BLaER1 (cell line): ENCODE measurements at regions not wholly inside any gene's neighbourhood (a gene's known extent, or its start where the extent isn't known, plus 50 kb on each side); places are given as distances from the start of the nearest gene placed in this dataset.

ENCODE experiments used
- H3K27ac ChIP-seq: shearing (Covaris generic); formaldehyde crosslinking; 2 replicates; pipeline ENCODE4 v1.8.1; 2022
- H3K27me3 ChIP-seq: shearing (Covaris generic); formaldehyde crosslinking; 2 replicates; pipeline ENCODE4 v1.8.1; 2022
- H3K36me3 ChIP-seq: shearing (Covaris generic); formaldehyde crosslinking; 2 replicates; pipeline ENCODE4 v1.8.1; 2022
- H3K4me1 ChIP-seq: shearing (Covaris generic); formaldehyde crosslinking; 2 replicates; pipeline ENCODE4 v1.8.1; 2022
- H3K4me2 ChIP-seq: shearing (Covaris generic); formaldehyde crosslinking; 2 replicates; pipeline ENCODE4 v1.8.1; 2022
- H3K4me3 ChIP-seq: shearing (Covaris generic); formaldehyde crosslinking; 2 replicates; pipeline ENCODE4 v1.8.1; 2022
- H3K9ac ChIP-seq: shearing (Covaris generic); formaldehyde crosslinking; 2 replicates; pipeline ENCODE4 v1.8.1; 2022
- H3K9me3 ChIP-seq: shearing (Covaris generic); formaldehyde crosslinking; 2 replicates; pipeline ENCODE4 v1.8.1; 2022
- H4K20me1 ChIP-seq: shearing (Covaris generic); formaldehyde crosslinking; 2 replicates; pipeline ENCODE4 v1.8.1; 2022
- Cebpa-rat ChIP-seq: shearing (Covaris generic); IDR thresholded peaks from 2 replicates; pipeline ENCODE4 v1.8.1; 2022

GRCh38 chr2:133776936-133777573 lies 208.8 kb upstream of the NCKAP5 start:
- no peak overlapping the region for H3K27ac ChIP-seq
- H3K4me2 ChIP-seq, result no peak overlapping the region
- H3K9me3 ChIP-seq, result no peaks in the 10 kb centered on the region
- no peaks in the 10 kb centered on the region for H4K20me1 ChIP-seq
- no peaks in the 10 kb centered on the region for H3K27me3 ChIP-seq
- no peak overlapping the region for H3K4me3 ChIP-seq
- TF ChIP-seq Cebpa-rat, result no peak
- H3K36me3 ChIP-seq, result no peaks in the 10 kb centered on the region
- H3K4me1 ChIP-seq, result no peaks in the 10 kb centered on the region
- no peak overlapping the region for H3K9ac ChIP-seq

- H3K9me3 ChIP-seq, result no peaks in the 10 kb centered on the region
- H3K27me3 ChIP-seq, result no peaks in the 10 kb centered on the region
- no peaks in the 10 kb centered on the region for H3K36me3 ChIP-seq
- H3K4me1 ChIP-seq, result no peaks in the 10 kb centered on the region
- H3K4me2 ChIP-seq, result no peak overlapping the region
- TF ChIP-seq Cebpa-rat, result no peak
- no peaks in the 10 kb centered on the region for H4K20me1 ChIP-seq
- H3K27ac ChIP-seq, result no peak overlapping the region
- no peak overlapping the region for H3K4me3 ChIP-seq
- no peak overlapping the region for H3K9ac ChIP-seq
Observed at GRCh38 chr2:133777574-133777960, 209.3 kb upstream of the NCKAP5 start.

DNA sequence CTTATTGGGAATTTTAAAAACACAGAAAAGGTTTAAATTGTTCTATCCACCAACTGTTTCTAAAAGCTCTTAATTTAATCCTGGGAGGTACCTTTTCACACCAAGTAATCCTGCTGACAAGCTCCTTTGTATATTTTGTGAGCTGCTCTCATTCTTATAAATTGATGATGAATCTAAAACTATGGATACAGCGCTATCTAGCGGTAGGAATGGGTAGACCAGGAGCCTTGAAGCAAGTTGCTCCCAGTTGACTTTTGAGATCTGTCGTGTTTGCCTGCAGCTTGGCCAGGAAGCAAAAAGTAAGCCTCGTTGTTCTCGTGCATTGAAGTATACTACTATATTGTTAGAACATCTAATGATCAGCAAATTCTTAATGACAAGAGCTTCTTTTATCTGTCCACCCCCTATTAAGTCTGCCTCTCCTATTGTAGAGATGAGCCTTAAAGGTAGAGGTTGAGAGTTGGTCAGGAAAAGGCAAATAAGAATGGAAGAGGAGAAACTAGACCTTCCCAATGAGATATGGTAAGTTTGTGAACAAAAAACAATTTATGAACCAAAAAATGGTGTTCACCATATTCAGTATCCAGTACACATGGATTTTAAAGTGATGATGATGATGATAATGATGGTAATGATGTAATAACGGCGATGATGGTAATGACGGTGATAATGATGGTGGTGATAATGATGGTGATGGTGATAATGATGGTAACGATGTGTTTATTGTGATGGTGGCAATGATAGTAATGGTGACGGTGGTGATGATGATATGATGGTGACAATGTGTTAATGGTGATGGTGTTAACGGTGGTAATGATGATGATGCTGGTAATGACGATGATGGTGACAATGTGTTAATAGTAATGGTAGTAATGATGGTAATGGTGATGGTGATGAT lies 212.1 kb upstream of the NCKAP5 start:
- Histone ChIP-seq H3K4me1 (no peaks in the 10 kb centered on the region), H3K27ac (no peak overlapping the region), H3K36me3 (no peaks in the 10 kb centered on the region), H3K4me3 (no peak overlapping the region), H3K4me2 (no peak overlapping the region), H3K27me3 (no peaks in the 10 kb centered on the region), H3K9ac (no peak overlapping the region), H4K20me1 (no peaks in the 10 kb centered on the region), H3K9me3 (no peaks in the 10 kb centered on the region)
- no peak for TF ChIP-seq Cebpa-rat

GRCh38 chr2:133780997-133781513 lies 212.8 kb upstream of the NCKAP5 start:
- Histone ChIP-seq H3K27ac (no peak overlapping the region), H3K9ac (no peak overlapping the region), H3K4me3 (no peak overlapping the region), H3K36me3 (no peaks in the 10 kb centered on the region), H3K4me2 (no peak overlapping the region), H3K9me3 (peaks cover 5% of the 10 kb centered on the region), H4K20me1 (no peaks in the 10 kb centered on the region), H3K27me3 (no peaks in the 10 kb centered on the region), H3K4me1 (no peaks in the 10 kb centered on the region)
- no peak for TF ChIP-seq Cebpa-rat

- H3K4me1 ChIP-seq, result no peaks in the 10 kb centered on the region
Observed at GRCh38 chr2:133787207-133787606, 218.9 kb upstream of the NCKAP5 start.

DNA sequence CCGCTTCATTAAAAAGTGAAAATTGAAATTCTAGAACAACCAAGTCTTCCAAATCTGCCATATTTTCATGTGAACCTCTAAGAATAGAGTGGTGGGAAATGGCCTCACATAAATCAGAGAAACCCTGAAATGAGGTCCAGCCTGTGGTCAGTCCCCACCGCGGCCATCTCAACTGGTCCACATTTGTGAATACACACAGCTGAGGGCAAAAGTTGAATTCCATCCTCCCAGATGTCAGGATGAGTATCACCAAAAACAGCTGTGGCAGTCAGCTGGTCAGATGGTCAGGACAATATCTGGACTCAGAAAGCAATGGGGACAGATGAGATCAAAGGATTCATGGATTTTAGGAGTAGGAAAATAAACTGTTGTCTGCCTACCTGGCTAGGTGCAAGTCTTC lies 219.4 kb upstream of the NCKAP5 start:
- no peak overlapping the region for H3K9ac ChIP-seq
- H4K20me1 ChIP-seq, result no peaks in the 10 kb centered on the region
- no peaks in the 10 kb centered on the region for H3K27me3 ChIP-seq
- no peak overlapping the region for H3K27ac ChIP-seq
- no peak overlapping the region for H3K4me2 ChIP-seq
- H3K36me3 ChIP-seq, result no peaks in the 10 kb centered on the region
- H3K4me3 ChIP-seq, result no peak overlapping the region
- no peaks in the 10 kb centered on the region for H3K4me1 ChIP-seq
- peaks cover 9% of the 10 kb centered on the region for H3K9me3 ChIP-seq
- TF ChIP-seq Cebpa-rat, result no peak

More at GRCh38 chr2:133787207-133787606, 218.9 kb upstream of the NCKAP5 start:
- H3K9me3 ChIP-seq, result peaks cover 9% of the 10 kb centered on the region
- no peak overlapping the region for H3K4me3 ChIP-seq
- H4K20me1 ChIP-seq, result no peaks in the 10 kb centered on the region
- H3K9ac ChIP-seq, result no peak overlapping the region
- no peak overlapping the region for H3K4me2 ChIP-seq
- H3K36me3 ChIP-seq, result no peaks in the 10 kb centered on the region
- H3K27me3 ChIP-seq, result no peaks in the 10 kb centered on the region
- no peak for TF ChIP-seq Cebpa-rat
- H3K27ac ChIP-seq, result no peak overlapping the region

DNA sequence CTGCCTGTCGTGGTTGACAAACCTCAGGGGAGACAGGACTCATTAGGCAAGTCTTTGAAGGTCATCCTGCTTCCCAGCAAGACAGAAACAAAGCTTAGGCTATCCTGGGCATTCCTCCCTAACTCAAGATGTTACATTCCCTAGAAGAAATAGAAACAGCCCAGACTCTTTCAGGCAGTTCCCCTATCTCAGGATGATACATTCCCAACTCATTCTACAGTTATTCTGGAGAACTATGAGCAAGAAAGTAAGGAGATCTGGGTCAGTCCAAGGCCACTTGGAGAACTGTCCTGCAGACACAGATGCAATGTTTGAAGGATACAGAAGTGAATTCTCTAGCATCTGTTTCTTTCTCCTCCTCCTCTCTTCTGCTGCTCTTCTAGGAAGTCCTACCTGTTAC lies 220.1 kb upstream of the NCKAP5 start:
- peaks cover 9% of the 10 kb centered on the region for H3K9me3 ChIP-seq

DNA sequence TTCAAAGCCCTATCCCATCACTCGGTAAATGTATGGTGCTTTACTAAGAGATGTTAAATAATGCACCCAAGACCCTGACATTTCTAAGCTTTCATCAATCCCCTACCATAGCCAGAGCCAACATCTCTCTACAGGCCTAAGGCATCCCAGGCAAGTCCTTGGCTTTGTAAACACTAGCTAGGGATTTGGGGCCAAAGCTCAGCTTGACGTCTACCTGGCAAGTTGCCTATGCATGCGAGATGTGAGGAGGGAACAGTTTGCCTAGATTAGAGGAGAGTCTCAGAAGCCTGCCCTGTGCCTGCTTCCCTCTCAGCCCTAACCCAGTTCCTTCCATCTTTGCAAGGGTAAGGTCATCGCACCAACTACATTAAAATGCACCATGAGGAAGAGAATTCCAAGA lies 221.5 kb upstream of the NCKAP5 start:
- H3K4me3 ChIP-seq, result no peak overlapping the region
- H3K27ac ChIP-seq, result no peak overlapping the region
- H3K4me2 ChIP-seq, result no peak overlapping the region
- no peak overlapping the region for H3K9ac ChIP-seq
- H3K9me3 ChIP-seq, result peaks cover 19% of the 10 kb centered on the region
- no peak for TF ChIP-seq Cebpa-rat
- H3K36me3 ChIP-seq, result no peaks in the 10 kb centered on the region
- no peaks in the 10 kb centered on the region for H3K4me1 ChIP-seq
- H4K20me1 ChIP-seq, result no peaks in the 10 kb centered on the region
- no peaks in the 10 kb centered on the region for H3K27me3 ChIP-seq

More for the DNA sequence above, 220.1 kb upstream of the NCKAP5 start:
- no peaks in the 10 kb centered on the region for H3K4me1 ChIP-seq
- H3K9ac ChIP-seq, result no peak overlapping the region
- H4K20me1 ChIP-seq, result no peaks in the 10 kb centered on the region
- H3K4me3 ChIP-seq, result no peak overlapping the region
- H3K27ac ChIP-seq, result no peak overlapping the region
- H3K36me3 ChIP-seq, result no peaks in the 10 kb centered on the region
- H3K4me2 ChIP-seq, result no peak overlapping the region
- no peak for TF ChIP-seq Cebpa-rat
- no peaks in the 10 kb centered on the region for H3K27me3 ChIP-seq

- Histone ChIP-seq H3K36me3 (no peaks in the 10 kb centered on the region), H4K20me1 (no peaks in the 10 kb centered on the region), H3K9ac (no peak overlapping the region), H3K4me3 (no peak overlapping the region), H3K27ac (no peak overlapping the region), H3K9me3 (peaks cover 18% of the 10 kb centered on the region), H3K4me1 (no peaks in the 10 kb centered on the region), H3K4me2 (no peak overlapping the region), H3K27me3 (no peaks in the 10 kb centered on the region)
- TF ChIP-seq Cebpa-rat, result no peak
Observed at GRCh38 chr2:133790711-133791110, 222.4 kb upstream of the NCKAP5 start.

DNA sequence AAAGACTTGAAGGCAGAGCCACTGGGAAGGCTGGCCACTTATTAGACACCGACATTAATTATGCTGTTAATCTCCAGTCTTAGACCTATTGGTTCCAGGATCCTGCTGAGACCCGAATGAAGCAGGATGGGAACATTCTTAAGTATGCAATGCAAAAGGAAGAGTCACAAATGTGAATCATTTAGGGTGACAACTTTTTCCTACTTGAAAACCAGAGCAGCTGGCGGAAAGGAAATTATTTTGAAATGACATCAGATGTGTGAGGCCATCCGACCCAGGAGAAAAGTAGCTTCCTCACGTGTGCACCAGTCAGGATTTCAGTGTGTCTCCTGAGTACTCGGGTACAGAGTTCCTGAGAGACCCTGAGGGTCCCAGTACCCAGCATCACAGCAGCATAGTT lies 222.9 kb upstream of the NCKAP5 start:
- no peaks in the 10 kb centered on the region for H4K20me1 ChIP-seq
- H3K4me2 ChIP-seq, result no peak overlapping the region
- H3K9ac ChIP-seq, result no peak overlapping the region
- H3K27ac ChIP-seq, result no peak overlapping the region
- H3K36me3 ChIP-seq, result no peaks in the 10 kb centered on the region
- peaks cover 14% of the 10 kb centered on the region for H3K9me3 ChIP-seq
- no peaks in the 10 kb centered on the region for H3K27me3 ChIP-seq
- no peak for TF ChIP-seq Cebpa-rat
- no peak overlapping the region for H3K4me3 ChIP-seq
- H3K4me1 ChIP-seq, result no peaks in the 10 kb centered on the region
